ENCODE measurements at regions not wholly inside any gene's neighbourhood (a gene's known extent, or its start where the extent isn't known, plus 50 kb on each side); places are given as distances from the start of the nearest gene placed in this dataset.

DNA sequence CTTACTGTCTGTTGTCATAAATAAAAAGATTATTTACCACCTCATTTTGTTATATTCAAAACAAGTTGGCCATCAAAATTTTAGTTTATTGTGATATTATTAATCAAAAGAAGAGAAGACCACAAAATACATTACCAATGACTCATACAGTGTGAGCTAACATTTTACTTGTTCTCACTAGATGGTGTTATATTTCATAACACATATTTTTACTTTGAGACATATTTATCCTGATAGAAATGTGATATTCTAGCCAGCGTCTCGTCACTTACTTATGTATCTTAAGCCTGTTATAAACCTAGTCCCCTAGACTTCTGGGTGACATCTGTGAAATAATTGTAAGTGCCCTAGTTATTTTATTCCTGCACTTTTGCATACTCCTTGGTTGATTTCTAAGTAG lies 263.2 kb downstream of the CDH7 start:
- TF ChIP-seq, protein P1, sequence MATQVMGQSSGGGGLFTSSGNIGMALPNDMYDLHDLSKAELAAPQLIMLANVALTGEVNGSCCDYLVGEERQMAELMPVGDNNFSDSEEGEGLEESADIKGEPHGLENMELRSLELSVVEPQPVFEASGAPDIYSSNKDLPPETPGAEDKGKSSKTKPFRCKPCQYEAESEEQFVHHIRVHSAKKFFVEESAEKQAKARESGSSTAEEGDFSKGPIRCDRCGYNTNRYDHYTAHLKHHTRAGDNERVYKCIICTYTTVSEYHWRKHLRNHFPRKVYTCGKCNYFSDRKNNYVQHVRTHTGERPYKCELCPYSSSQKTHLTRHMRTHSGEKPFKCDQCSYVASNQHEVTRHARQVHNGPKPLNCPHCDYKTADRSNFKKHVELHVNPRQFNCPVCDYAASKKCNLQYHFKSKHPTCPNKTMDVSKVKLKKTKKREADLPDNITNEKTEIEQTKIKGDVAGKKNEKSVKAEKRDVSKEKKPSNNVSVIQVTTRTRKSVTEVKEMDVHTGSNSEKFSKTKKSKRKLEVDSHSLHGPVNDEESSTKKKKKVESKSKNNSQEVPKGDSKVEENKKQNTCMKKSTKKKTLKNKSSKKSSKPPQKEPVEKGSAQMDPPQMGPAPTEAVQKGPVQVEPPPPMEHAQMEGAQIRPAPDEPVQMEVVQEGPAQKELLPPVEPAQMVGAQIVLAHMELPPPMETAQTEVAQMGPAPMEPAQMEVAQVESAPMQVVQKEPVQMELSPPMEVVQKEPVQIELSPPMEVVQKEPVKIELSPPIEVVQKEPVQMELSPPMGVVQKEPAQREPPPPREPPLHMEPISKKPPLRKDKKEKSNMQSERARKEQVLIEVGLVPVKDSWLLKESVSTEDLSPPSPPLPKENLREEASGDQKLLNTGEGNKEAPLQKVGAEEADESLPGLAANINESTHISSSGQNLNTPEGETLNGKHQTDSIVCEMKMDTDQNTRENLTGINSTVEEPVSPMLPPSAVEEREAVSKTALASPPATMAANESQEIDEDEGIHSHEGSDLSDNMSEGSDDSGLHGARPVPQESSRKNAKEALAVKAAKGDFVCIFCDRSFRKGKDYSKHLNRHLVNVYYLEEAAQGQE (IDR thresholded peaks at IDR 0.05; ENCODE audit: low read depth), result no peak
- TF ChIP-seq CTCF (IDR thresholded peaks at IDR 0.05 in 2 of 3, conservative IDR thresholded peaks at IDR 0.05 in 1 of 3; ENCODE audit: borderline replicate concordance in 1 of 3, insufficient read depth in 1 of 3, low read depth in 2 of 3, low read length in 2 of 3), result no peak
- no peak for TF ChIP-seq EZH2 (IDR thresholded peaks at IDR 0.05)
- TF ChIP-seq SP1 (IDR thresholded peaks at IDR 0.05; ENCODE audit: low read depth), result no peak
- no peak for TF ChIP-seq CEBPB (IDR thresholded peaks at IDR 0.05; ENCODE audit: low read depth)
- TF ChIP-seq YY1 (IDR thresholded peaks at IDR 0.05; ENCODE audit: extremely low read depth, insufficient replicate concordance, low read depth, low read length), result no peak
- TF ChIP-seq POLR2AphosphoS5 (IDR thresholded peaks at IDR 0.05; ENCODE audit: low read depth, low read length), result no peak

Data from HCT116 (cell line).